ENCODE measurements at regions not wholly inside any gene's neighbourhood (a gene's known extent, or its start where the extent isn't known, plus 50 kb on each side); places are given as distances from the start of the nearest gene placed in this dataset.

- no peak for TF ChIP-seq REST (IDR thresholded peaks at IDR 0.05)
- TF ChIP-seq EGR1 (IDR thresholded peaks at IDR 0.05; ENCODE audit: low read depth in 2 of 2) = no peak
- TF ChIP-seq HNF4A (conservative IDR thresholded peaks at IDR 0.05) = no peak
- no peak for TF ChIP-seq JUND (IDR thresholded peaks at IDR 0.05)
- no peak for TF ChIP-seq HNF4G (IDR thresholded peaks at IDR 0.05)
These were observed 56.0 kb upstream of the RPS23 start (continued) for GRCh38 chr5:82334085-82334692.

- Histone ChIP-seq H3K4me3 (ENCODE audit: low read depth in 1 of 3, low read length in 3 of 3) (no peak overlapping the region), H3K4me1 (ENCODE audit: control insufficient read depth in 4 of 4, insufficient read depth in 4 of 4, low read length in 3 of 4) (no peaks in the 10 kb centered on the region), H3K9ac (ENCODE audit: low read depth in 1 of 2, low read length in 2 of 2) (no peak overlapping the region), H3K27ac (ENCODE audit: low read depth in 1 of 2, low read length in 2 of 2) (no peak overlapping the region), H3K36me3 (ENCODE audit: control insufficient read depth in 4 of 4, insufficient read depth in 3 of 4, low read depth in 1 of 4, low read length in 3 of 4) (no peaks in the 10 kb centered on the region), H3K9me3 (ENCODE audit: control insufficient read depth in 4 of 4, low read length in 3 of 4) (no peaks in the 10 kb centered on the region), H3K27me3 (ENCODE audit: control insufficient read depth in 4 of 4, insufficient read depth in 4 of 4, low read length in 3 of 4) (no peaks in the 10 kb centered on the region)
- no peak for DNase-seq (ENCODE audit: low spot score)
- no peak for TF ChIP-seq CTCF (IDR thresholded peaks at IDR 0.05; ENCODE audit: low read depth, low read length, missing input control)
- TF ChIP-seq JUND (IDR thresholded peaks at IDR 0.05) = no peak
- TF ChIP-seq YY1 (IDR thresholded peaks at IDR 0.05) = no peak
- no peak for TF ChIP-seq ATF3 (IDR thresholded peaks at IDR 0.05)
- no peak for TF ChIP-seq MAX (IDR thresholded peaks at IDR 0.05)
- TF ChIP-seq FOXA1 (IDR thresholded peaks at IDR 0.05) = no peak
- no peak for TF ChIP-seq HNF4G (IDR thresholded peaks at IDR 0.05)
- no peak for TF ChIP-seq RAD21 (IDR thresholded peaks at IDR 0.05)
- WGBS = 79% methylated on average over 2 of the region's 2 CpGs
These were observed 54.9 kb upstream of the RPS23 start for GRCh38 chr5:82332886-82333615.

GRCh38 chr5:82332064-82332855 lies 54.1 kb upstream of the RPS23 start:
- H3K27ac ChIP-seq (ENCODE audit: low read depth in 1 of 2, low read length in 2 of 2) = no peak overlapping the region
- TF ChIP-seq GABPA (IDR thresholded peaks at IDR 0.05 in 1 of 2, conservative IDR thresholded peaks at IDR 0.05 in 1 of 2) (no peak), SP1 (IDR thresholded peaks at IDR 0.05) (no peak), TAF1 (conservative IDR thresholded peaks at IDR 0.05) (no peak), RXRA (IDR thresholded peaks at IDR 0.05) (no peak), REST (IDR thresholded peaks at IDR 0.05) (no peak), YY1 (IDR thresholded peaks at IDR 0.05) (no peak), RAD21 (IDR thresholded peaks at IDR 0.05) (no peak), MAX (IDR thresholded peaks at IDR 0.05) (no peak), FOXA2 (IDR thresholded peaks at IDR 0.05) (no peak)

More at GRCh38 chr5:82332064-82332855, 54.1 kb upstream of the RPS23 start:
- WGBS = 77% methylated on average over 3 of the region's 3 CpGs
- Histone ChIP-seq H3K4me1 (ENCODE audit: control insufficient read depth in 4 of 4, insufficient read depth in 4 of 4, low read length in 3 of 4) (no peaks in the 10 kb centered on the region), H3K36me3 (ENCODE audit: control insufficient read depth in 4 of 4, insufficient read depth in 3 of 4, low read depth in 1 of 4, low read length in 3 of 4) (no peaks in the 10 kb centered on the region), H3K9me3 (ENCODE audit: control insufficient read depth in 4 of 4, low read length in 3 of 4) (no peaks in the 10 kb centered on the region), H3K9ac (ENCODE audit: low read depth in 1 of 2, low read length in 2 of 2) (no peak overlapping the region), H3K27me3 (ENCODE audit: control insufficient read depth in 4 of 4, insufficient read depth in 4 of 4, low read length in 3 of 4) (no peaks in the 10 kb centered on the region), H3K4me3 (ENCODE audit: low read depth in 1 of 3, low read length in 3 of 3) (no peak overlapping the region)
- DNase-seq (ENCODE audit: low spot score) = no peak
